ENCODE measurements at regions not wholly inside any gene's neighbourhood (a gene's known extent, or its start where the extent isn't known, plus 50 kb on each side); places are given as distances from the start of the nearest gene placed in this dataset.

GRCh38 chr17:63378411-63379375 is 67.4 kb downstream of the CYB561 start (continued):
- TF ChIP-seq REST (IDR thresholded peaks at IDR 0.05; ENCODE audit: low read depth, low read length) (no peak), RCOR1 (IDR thresholded peaks at IDR 0.05; ENCODE audit: low read length) (peak; percentile 94; the same call in 1 of the 2 replicates), MEF2A (IDR thresholded peaks at IDR 0.05; ENCODE audit: borderline replicate concordance, low read depth) (no peak)
- TF ChIP-seq, protein P1, sequence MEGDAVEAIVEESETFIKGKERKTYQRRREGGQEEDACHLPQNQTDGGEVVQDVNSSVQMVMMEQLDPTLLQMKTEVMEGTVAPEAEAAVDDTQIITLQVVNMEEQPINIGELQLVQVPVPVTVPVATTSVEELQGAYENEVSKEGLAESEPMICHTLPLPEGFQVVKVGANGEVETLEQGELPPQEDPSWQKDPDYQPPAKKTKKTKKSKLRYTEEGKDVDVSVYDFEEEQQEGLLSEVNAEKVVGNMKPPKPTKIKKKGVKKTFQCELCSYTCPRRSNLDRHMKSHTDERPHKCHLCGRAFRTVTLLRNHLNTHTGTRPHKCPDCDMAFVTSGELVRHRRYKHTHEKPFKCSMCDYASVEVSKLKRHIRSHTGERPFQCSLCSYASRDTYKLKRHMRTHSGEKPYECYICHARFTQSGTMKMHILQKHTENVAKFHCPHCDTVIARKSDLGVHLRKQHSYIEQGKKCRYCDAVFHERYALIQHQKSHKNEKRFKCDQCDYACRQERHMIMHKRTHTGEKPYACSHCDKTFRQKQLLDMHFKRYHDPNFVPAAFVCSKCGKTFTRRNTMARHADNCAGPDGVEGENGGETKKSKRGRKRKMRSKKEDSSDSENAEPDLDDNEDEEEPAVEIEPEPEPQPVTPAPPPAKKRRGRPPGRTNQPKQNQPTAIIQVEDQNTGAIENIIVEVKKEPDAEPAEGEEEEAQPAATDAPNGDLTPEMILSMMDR (IDR thresholded peaks at IDR 0.05), result no peak

GRCh38 chr17:63379636-63380035 is 66.5 kb downstream of the CYB561 start:
- peaks cover 38 to 47% of the 10 kb centered on the region in 2 experiments for H3K4me1 ChIP-seq (ENCODE audit: control insufficient read depth in 1 of 2, insufficient read depth in 2 of 2, low read depth in 1 of 2, low read length in 1 of 2)
- ChIA-PET CTCF (interaction anchor here (1.8 kb wide), 1 partner anchor 49 kb away, joined by 4 read pairs; no protein-coding TSS in a partner anchor), POLR2A (no interaction called here)
- peaks cover 32 to 65% of the 10 kb centered on the region in 2 experiments for H3K36me3 ChIP-seq (replicated peaks in 1 of 2; ENCODE audit: control insufficient read depth in 1 of 2, insufficient read depth in 2 of 2, low read length in 1 of 2)
- H3K27me3 ChIP-seq (ENCODE audit: insufficient read depth), result no peaks in the 10 kb centered on the region
- peaks cover 36% of the 10 kb centered on the region for H3F3A ChIP-seq (replicated peaks; ENCODE audit: insufficient read depth)
- no peaks in the 10 kb centered on the region for H3K9me2 ChIP-seq
- no peaks in the 10 kb centered on the region for H4K20me1 ChIP-seq (ENCODE audit: insufficient read depth)
- H3K9ac ChIP-seq, result no peak overlapping the region
- H2AFZ ChIP-seq (ENCODE audit: low read depth), result no peak overlapping the region
- peak overlapping the region; percentile 71 to 96; a peak in 3 of 4 replicates for H3K27ac ChIP-seq (ENCODE audit: low read depth in 2 of 2, low read length in 1 of 2)
- H3K79me2 ChIP-seq (ENCODE audit: insufficient read depth), result peaks cover 8% of the 10 kb centered on the region; the same call in 1 of the 2 replicates
- no peak for DNase-seq
- TF ChIP-seq YY1 (IDR thresholded peaks at IDR 0.05; ENCODE audit: low read depth), result no peak
- no peak for TF ChIP-seq TEAD4 (IDR thresholded peaks at IDR 0.05; ENCODE audit: borderline replicate concordance, insufficient read depth)
- no peak for TF ChIP-seq EP300 (IDR thresholded peaks at IDR 0.05; ENCODE audit: borderline replicate concordance in 1 of 2, low read depth in 1 of 2, low read length in 1 of 2)
- no peak for TF ChIP-seq TAF1 (IDR thresholded peaks at IDR 0.05; ENCODE audit: borderline replicate concordance, low read depth, low read length)
- no peak for TF ChIP-seq CHD2 (IDR thresholded peaks at IDR 0.05; ENCODE audit: low read length, partially characterized antibody)
- no peak for TF ChIP-seq RAD21 (IDR thresholded peaks at IDR 0.05; ENCODE audit: low read length)
- TF ChIP-seq ELF1 (IDR thresholded peaks at IDR 0.05), result no peak
- TF ChIP-seq RFX5 (IDR thresholded peaks at IDR 0.05; ENCODE audit: low read length), result no peak
- no peak for TF ChIP-seq TCF12 (IDR thresholded peaks at IDR 0.05)
- TF ChIP-seq FOSL2 (IDR thresholded peaks at IDR 0.05; ENCODE audit: borderline replicate concordance, low read depth), result no peak
- H3K4me3 ChIP-seq (ENCODE audit: low read depth in 2 of 2, low read length in 1 of 2), result no peak overlapping the region
- no peaks in the 10 kb centered on the region for H3K9me3 ChIP-seq
- WGBS (ENCODE audit: low lambda C conversion rate), result 92% methylated on average over 5 of the region's 5 CpGs
- no peak overlapping the region for H3K4me2 ChIP-seq
